Osteocyte (in vitro differentiated cells): ENCODE measurements at regions not wholly inside any gene's neighbourhood (a gene's known extent, or its start where the extent isn't known, plus 50 kb on each side); places are given as distances from the start of the nearest gene placed in this dataset.

ENCODE experiments used
- DNase-seq: peaks from one replicate; pipeline ENCODE4 v3.0.0; 2021; ENCODE audit warnings: mixed read lengths; ENCODE audit not compliant: unreplicated experiment; ENCODE audit errors: extremely low spot score
- H3K27ac Mint-ChIP-seq: one replicate; pipeline ENCODE4 v1.8.0; 2021; ENCODE audit warnings: mild to moderate bottlenecking, mixed read lengths; ENCODE audit not compliant: unreplicated experiment
- H3K27me3 Mint-ChIP-seq: one replicate; pipeline ENCODE4 v1.8.0; 2021; ENCODE audit warnings: mixed read lengths; ENCODE audit not compliant: unreplicated experiment
- H3K36me3 Mint-ChIP-seq: one replicate; pipeline ENCODE4 v1.8.0; 2021; ENCODE audit warnings: mixed read lengths; ENCODE audit not compliant: unreplicated experiment
- H3K4me1 Mint-ChIP-seq: one replicate; pipeline ENCODE4 v1.8.0; 2021; ENCODE audit warnings: mixed read lengths; ENCODE audit not compliant: unreplicated experiment
- H3K4me3 Mint-ChIP-seq: one replicate; pipeline ENCODE4 v1.8.0; 2021; ENCODE audit warnings: mild to moderate bottlenecking, moderate library complexity, mixed read lengths; ENCODE audit not compliant: unreplicated experiment
- H3K9me3 Mint-ChIP-seq: one replicate; pipeline ENCODE4 v1.8.0; 2021; ENCODE audit warnings: mixed read lengths; ENCODE audit not compliant: unreplicated experiment
- TF ChIP-seq, protein P1 (sequence below): fragments of 200-600 bp; sonication (generic); IDR thresholded peaks from 2 replicates; pipeline ENCODE4 v1.5.0; 2021; ENCODE audit warnings: antibody characterized with exemption, mild to moderate bottlenecking, moderate library complexity

DNA sequence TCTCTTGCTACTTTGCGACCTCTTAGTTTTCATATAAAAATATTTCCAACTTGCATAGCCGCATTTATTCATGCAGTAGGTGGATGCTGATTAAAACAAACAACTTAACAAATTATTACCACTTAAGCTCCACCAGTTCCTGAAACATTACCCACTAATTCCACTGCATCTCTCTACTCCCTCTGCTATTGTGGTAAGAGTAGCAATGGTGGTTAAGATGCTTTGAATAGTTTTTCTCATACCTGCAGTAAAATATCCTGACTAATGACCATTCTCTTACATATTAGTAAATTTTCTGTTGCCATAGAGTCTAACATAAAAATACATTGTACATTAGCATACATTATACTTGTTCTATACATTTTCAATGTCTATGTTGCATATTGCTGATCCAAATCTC, 397.6 kb upstream of the PLSCR5 start:
- no peaks in the 10 kb centered on the region for H3K4me1 Mint-ChIP-seq
- H3K27me3 Mint-ChIP-seq = no peaks in the 10 kb centered on the region
- DNase-seq = no peak
- H3K4me3 Mint-ChIP-seq = no peak overlapping the region
- TF ChIP-seq, protein P1, sequence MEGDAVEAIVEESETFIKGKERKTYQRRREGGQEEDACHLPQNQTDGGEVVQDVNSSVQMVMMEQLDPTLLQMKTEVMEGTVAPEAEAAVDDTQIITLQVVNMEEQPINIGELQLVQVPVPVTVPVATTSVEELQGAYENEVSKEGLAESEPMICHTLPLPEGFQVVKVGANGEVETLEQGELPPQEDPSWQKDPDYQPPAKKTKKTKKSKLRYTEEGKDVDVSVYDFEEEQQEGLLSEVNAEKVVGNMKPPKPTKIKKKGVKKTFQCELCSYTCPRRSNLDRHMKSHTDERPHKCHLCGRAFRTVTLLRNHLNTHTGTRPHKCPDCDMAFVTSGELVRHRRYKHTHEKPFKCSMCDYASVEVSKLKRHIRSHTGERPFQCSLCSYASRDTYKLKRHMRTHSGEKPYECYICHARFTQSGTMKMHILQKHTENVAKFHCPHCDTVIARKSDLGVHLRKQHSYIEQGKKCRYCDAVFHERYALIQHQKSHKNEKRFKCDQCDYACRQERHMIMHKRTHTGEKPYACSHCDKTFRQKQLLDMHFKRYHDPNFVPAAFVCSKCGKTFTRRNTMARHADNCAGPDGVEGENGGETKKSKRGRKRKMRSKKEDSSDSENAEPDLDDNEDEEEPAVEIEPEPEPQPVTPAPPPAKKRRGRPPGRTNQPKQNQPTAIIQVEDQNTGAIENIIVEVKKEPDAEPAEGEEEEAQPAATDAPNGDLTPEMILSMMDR = no peak
- H3K9me3 Mint-ChIP-seq = peaks cover 19% of the 10 kb centered on the region
- H3K36me3 Mint-ChIP-seq = peaks cover 7% of the 10 kb centered on the region
- H3K27ac Mint-ChIP-seq = no peak overlapping the region

DNA sequence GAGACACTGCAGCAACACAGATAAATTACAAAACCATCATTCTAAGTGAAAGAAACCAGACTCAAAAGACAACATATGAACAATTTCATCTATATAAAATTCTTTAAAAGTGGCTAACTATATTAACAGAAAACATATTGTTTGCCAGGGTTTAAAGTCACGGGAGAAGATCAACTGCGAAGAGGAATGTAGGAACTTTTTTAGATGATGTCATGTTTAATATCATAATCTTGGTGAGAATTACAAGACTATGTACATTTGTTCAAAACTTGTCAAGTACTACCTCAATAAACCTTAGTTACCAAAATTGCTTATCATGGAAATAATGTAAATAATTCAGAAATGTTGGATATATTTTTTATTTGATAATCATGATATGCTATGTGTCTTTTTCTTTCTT, 395.1 kb upstream of the PLSCR5 start:
- no peak for DNase-seq
- Mint-ChIP-seq H3K9me3 (peaks cover 21% of the 10 kb centered on the region), H3K36me3 (no peaks in the 10 kb centered on the region), H3K27ac (no peak overlapping the region), H3K27me3 (no peaks in the 10 kb centered on the region), H3K4me3 (no peak overlapping the region), H3K4me1 (no peaks in the 10 kb centered on the region)
- TF ChIP-seq, protein P1 = no peak

DNA sequence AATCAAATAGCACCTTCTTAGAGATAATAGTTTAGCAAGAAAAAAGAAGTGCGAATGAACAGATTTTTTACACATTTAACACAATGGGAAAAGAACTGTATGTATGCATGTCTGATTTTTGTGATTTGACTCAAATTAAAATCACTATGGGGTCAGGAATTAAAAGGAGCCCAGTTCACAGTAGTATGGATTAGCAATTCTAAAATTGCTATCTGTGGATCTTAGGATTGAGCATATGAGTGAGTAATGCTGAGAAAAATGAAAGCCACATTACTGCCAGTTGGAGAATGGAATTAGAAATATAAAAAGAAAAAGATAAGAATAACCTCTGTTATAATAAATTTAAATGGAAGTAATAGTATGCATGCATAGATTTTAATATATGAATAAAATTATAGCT, 386.8 kb upstream of the PLSCR5 start:
- DNase-seq = no peak
- H3K27me3 Mint-ChIP-seq = no peaks in the 10 kb centered on the region
- TF ChIP-seq, protein P1 = no peak
- H3K27ac Mint-ChIP-seq = no peak overlapping the region
- no peaks in the 10 kb centered on the region for H3K36me3 Mint-ChIP-seq
- H3K9me3 Mint-ChIP-seq = peaks cover 14% of the 10 kb centered on the region
- no peak overlapping the region for H3K4me3 Mint-ChIP-seq
- no peaks in the 10 kb centered on the region for H3K4me1 Mint-ChIP-seq

DNA sequence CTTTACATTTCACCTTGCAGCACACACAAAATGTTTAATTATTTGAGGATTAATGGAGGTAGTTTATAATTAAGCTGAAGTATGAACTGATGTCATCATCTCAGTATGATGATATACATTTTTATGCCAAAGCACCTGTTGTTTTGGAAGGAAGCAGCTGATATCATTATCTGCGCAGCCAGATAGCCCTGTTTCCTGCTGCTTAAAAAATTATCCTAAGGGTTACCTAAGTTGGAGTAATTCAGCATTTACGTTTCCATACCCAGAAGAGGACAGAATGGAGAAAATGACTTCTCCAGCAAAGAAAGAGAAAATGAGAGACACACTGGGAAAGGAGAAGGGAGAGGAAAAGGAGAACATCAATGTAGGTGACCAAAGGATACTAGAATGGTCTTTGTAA, 370.3 kb upstream of the PLSCR5 start:
- H3K4me3 Mint-ChIP-seq = no peak overlapping the region
- no peaks in the 10 kb centered on the region for H3K27me3 Mint-ChIP-seq
- no peak for DNase-seq
- H3K9me3 Mint-ChIP-seq = peaks cover 5% of the 10 kb centered on the region
- no peaks in the 10 kb centered on the region for H3K36me3 Mint-ChIP-seq
- TF ChIP-seq, protein P1 = no peak
- H3K27ac Mint-ChIP-seq = no peak overlapping the region
- H3K4me1 Mint-ChIP-seq = no peaks in the 10 kb centered on the region

DNA sequence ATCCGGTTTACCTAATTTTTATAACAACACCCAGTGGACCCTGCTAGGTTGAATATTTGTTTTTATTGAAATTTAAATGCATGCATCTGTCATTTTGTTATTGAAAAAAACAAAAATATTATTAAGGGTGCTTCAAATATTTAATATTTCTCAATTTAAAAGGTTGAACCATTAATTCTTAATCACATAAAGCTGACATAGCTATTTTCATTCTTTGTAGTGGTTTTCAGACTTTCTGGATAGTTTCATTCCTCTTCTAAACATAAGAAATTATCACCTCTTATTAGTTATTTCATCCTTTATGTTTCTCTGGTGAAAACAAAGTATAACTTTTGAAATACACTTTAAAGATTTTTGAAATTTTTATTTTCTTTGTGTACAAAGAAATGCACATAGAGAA, 369.9 kb upstream of the PLSCR5 start:
- TF ChIP-seq, protein P1 = no peak
- H3K36me3 Mint-ChIP-seq = no peaks in the 10 kb centered on the region
- DNase-seq = no peak
- no peaks in the 10 kb centered on the region for H3K4me1 Mint-ChIP-seq
- no peak overlapping the region for H3K27ac Mint-ChIP-seq
- no peak overlapping the region for H3K4me3 Mint-ChIP-seq
- peaks cover 5% of the 10 kb centered on the region for H3K9me3 Mint-ChIP-seq
- H3K27me3 Mint-ChIP-seq = no peaks in the 10 kb centered on the region
